Bronchial epithelial cell (primary cell): ENCODE measurements at regions not wholly inside any gene's neighbourhood (a gene's known extent, or its start where the extent isn't known, plus 50 kb on each side); places are given as distances from the start of the nearest gene placed in this dataset.
A peak's percentile ranks its signal among the peaks of the same experiment; 100 is the strongest.
"Not testable (repeated sequence)": the region's sequence is repeated elsewhere in the genome, so short reads cannot be mapped to it uniquely, and the experiment has no call there.

Experiments
- DNase-seq: peaks from one replicate; pipeline ENCODE4 v3.0.0-alpha.2; 2010; ENCODE audit warnings: low read depth
- FAIRE-seq: peaks from 2 replicates; lab custom pipeline; 2011; peaks lifted over from hg19 to GRCh38; lab: Jason Lieb, UNC
- H3K27me3 ChIP-seq: 2 replicates; pipeline ENCODE4 v1.5.1; 2011; ENCODE audit warnings: low read length; ENCODE audit not compliant: control insufficient read depth, insufficient read depth
- H3K36me3 ChIP-seq: 2 replicates; pipeline ENCODE4 v1.5.1; 2011; ENCODE audit warnings: low read length; ENCODE audit not compliant: control insufficient read depth, insufficient read depth
- H3K4me3 ChIP-seq: 2 replicates; pipeline ENCODE4 v1.5.1; 2011; ENCODE audit warnings: mild to moderate bottlenecking, low read depth, low read length, control low read depth
- CTCF ChIP-seq: IDR thresholded peaks from 2 replicates; pipeline ENCODE4 v1.5.1; 2011; ENCODE audit warnings: mild to moderate bottlenecking, moderate library complexity, low read length, control low read depth, inconsistent platforms; ENCODE audit not compliant: insufficient read depth, severe bottlenecking

GRCh38 chr1:178664278-178664677 is 60.8 kb upstream of the RALGPS2 start:
- no peak for DNase-seq
- no peak for TF ChIP-seq CTCF

GRCh38 chr1:178665579-178665978 is 59.5 kb upstream of the RALGPS2 start:
- TF ChIP-seq CTCF = no peak
- Histone ChIP-seq H3K36me3 (no peaks in the 10 kb centered on the region), H3K4me3 (no peak overlapping the region), H3K27me3 (peaks cover 2% of the 10 kb centered on the region)
- DNase-seq = no peak
- FAIRE-seq = no peak

More at GRCh38 chr1:178664278-178664677, 60.8 kb upstream of the RALGPS2 start:
- Histone ChIP-seq H3K4me3 (no peak overlapping the region), H3K36me3 (no peaks in the 10 kb centered on the region), H3K27me3 (peaks cover 2% of the 10 kb centered on the region)
- FAIRE-seq = peak; percentile 47

- FAIRE-seq, H3K4me3 ChIP-seq, H3K36me3 ChIP-seq, H3K27me3 ChIP-seq, DNase-seq: not testable (repeated sequence)
Observed at GRCh38 chr1:178666891-178667290, 58.2 kb upstream of the RALGPS2 start.

- Histone ChIP-seq H3K36me3 (no peaks in the 10 kb centered on the region), H3K27me3 (no peaks in the 10 kb centered on the region), H3K4me3 (no peak overlapping the region)
- DNase-seq (no peak), FAIRE-seq (no peak)
- TF ChIP-seq CTCF = no peak
Observed at GRCh38 chr1:178672434-178672833, 52.6 kb upstream of the RALGPS2 start.

- not testable (repeated sequence) for FAIRE-seq, DNase-seq, H3K27me3 ChIP-seq, H3K4me3 ChIP-seq, H3K36me3 ChIP-seq
Observed at GRCh38 chr1:178674559-178674958, 50.5 kb upstream of the RALGPS2 start.
